ENCODE measurements at regions not wholly inside any gene's neighbourhood (a gene's known extent, or its start where the extent isn't known, plus 50 kb on each side); places are given as distances from the start of the nearest gene placed in this dataset.

DNA sequence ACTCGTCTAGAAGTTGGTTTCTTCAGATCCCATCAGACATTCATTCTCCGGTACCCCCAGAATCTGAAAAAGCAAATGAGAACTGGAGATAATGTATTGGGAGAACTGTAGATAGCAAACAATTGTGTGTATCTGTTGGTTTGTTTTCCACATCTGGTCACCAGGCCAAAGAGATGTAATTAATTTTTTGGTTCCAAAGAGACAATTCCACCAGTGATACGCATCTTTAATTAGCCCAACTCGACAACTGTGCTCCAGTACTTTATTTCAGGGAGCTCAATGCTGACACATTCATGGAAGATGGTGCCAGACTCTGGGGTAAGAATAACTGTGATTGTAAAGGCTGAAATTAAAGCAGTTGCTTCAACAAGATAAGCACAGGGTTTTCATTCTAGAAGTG lies 74.5 kb downstream of the NPTX2 start:
- ATAC-seq (ENCODE audit: low FRiP score) = no peak
- DNase-seq (ENCODE audit: low spot score) = no peak
- no peak for TF ChIP-seq CTCF (IDR thresholded peaks at IDR 0.05)

DNA sequence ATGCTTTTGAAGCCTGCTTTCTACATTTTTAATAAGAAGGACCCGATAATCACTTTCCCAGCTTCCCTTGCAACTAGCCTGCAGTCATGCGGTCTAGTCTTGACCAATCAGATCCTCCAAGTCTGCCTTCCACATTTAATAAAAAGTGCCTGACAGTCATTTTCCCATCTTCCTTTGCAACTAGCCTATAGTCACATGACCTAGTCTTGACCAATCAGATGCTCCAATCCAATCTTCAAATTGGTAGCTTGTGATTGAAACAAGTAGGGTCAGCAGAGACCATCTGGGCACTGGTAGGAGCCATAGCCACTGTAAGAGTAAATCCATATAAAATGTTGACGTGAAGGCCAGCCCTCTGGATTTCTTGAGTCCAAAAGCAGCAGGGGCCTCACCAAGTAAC lies 80.0 kb downstream of the NPTX2 start:
- no peak for ATAC-seq (ENCODE audit: low FRiP score)
- no peak for TF ChIP-seq CTCF (IDR thresholded peaks at IDR 0.05)
- DNase-seq (ENCODE audit: low spot score) = no peak

DNA sequence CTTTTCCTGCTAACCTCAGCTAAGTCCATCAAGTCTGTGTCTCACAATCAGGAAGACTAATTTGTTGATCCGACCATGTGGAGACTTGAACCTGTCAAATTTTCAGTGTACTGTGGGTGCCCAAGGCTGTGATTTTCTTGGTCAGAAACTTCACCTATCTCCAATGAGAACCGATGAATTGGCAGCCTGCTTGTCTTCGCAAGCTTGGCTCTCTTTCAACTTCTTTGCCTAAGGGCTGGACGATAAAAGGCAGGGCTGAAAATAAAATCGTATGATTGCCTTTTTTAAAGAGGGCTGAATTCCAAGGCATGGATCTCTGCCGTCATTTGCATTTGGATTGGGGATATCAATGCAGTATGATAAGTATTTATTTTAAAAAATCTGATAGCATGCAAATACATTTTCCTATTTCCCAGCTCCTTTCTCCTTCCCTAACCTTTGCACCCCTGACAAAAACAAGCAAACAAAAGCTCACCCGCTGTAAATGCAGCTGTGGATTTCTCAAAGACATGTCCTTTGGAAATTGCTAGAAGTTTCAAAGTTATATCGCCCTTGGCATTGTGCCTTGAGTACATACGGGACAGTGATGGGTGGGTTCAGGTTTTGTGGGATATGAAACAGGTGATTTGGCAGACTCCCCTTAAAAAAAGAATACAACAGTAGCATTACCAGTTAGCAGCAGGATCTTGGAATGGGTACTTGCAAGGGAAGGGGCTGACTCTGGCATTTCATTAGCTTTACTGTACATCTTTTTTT lies 80.6 kb downstream of the NPTX2 start:
- TF ChIP-seq CTCF (IDR thresholded peaks at IDR 0.05) = no peak
- DNase-seq (ENCODE audit: low spot score) = no peak
- ATAC-seq (ENCODE audit: low FRiP score) = no peak

DNA sequence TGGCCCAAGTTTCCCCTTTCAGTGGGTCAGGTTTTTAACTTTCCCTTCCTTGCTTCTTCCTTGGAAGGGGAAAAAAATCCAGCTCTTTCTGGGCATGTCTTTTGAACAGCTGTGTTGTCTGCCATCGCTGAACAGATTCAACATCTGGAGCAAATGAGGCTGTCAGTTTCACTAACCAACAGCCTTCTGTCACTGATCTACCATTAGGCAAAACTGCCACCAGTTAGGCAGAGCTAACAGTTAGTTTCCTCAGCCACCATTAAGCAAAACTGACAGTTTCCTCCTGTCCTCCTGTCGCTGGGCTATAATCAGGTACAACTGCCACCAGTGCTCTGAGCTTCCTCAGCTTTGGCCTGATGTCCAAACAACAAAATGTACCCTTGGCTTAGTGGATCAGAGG lies 81.9 kb downstream of the NPTX2 start:
- TF ChIP-seq CTCF (IDR thresholded peaks at IDR 0.05) = no peak
- DNase-seq (ENCODE audit: low spot score) = no peak

GRCh38 chr7:98700533-98700932 lies 83.4 kb downstream of the NPTX2 start:
- ATAC-seq (ENCODE audit: low FRiP score) (no peak), DNase-seq (ENCODE audit: low spot score) (no peak)
- no peak for TF ChIP-seq CTCF (IDR thresholded peaks at IDR 0.05)

More for the DNA sequence above, 81.9 kb downstream of the NPTX2 start:
- ATAC-seq (ENCODE audit: low FRiP score) = no peak

DNA sequence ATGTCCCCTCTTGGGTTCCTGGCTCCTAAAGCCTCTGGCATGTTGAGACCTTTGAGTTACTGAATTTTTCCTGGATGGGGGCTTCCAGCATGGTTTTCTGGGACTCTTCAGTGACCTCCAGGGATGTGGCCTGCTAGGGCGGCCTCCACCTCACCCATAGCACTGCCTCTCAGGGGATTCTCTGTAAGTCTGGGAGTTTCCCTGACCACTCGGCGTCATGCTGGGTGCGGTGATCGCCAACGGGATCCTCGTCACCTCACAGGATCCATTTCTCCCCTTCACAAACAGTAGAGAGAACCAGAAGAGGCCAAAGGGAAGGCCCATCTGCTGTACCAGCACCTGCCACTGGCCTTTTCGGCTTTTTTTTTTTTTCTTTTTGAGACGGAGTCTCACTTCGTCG lies 84.3 kb downstream of the NPTX2 start:
- no peak for DNase-seq (ENCODE audit: low spot score)

More for the DNA sequence above, 84.3 kb downstream of the NPTX2 start:
- no peak for TF ChIP-seq CTCF (IDR thresholded peaks at IDR 0.05)
- no peak for ATAC-seq (ENCODE audit: low FRiP score)
